K562 (cell line): ENCODE measurements at regions not wholly inside any gene's neighbourhood (a gene's known extent, or its start where the extent isn't known, plus 50 kb on each side); places are given as distances from the start of the nearest gene placed in this dataset.

ENCODE experiments used
- ATAC-seq: fragments of 200-7000 bp; cut with Tn5 transposase; 3 replicates; pipeline ENCODE4 v1.9.1; 2020; ENCODE audit warnings: moderate library complexity
- BruUV-seq: library from RNA; stranded (reverse); fragments of 400-500 nt; replicated peaks from 2 replicates; lab custom pipeline; 2021; lab: Mats Ljungman, UMichigan
- CTCF ChIA-PET: fragments of 300-600 bp; formaldehyde crosslinking; extraction: SDS; loops from one replicate; lab custom pipeline; 2021; ENCODE audit warnings: low intra/inter-chr PET ratio; lab: Yijun Ruan, JAX
- POLR2A ChIA-PET: fragments of 300-600, 350-650 bp; sonication (Branson Sonifier 250); formaldehyde crosslinking; extraction: SDS; loops from one replicate; lab custom pipeline; 2021; ENCODE audit warnings: antibody characterized with exemption, inconsistent platforms; lab: Yijun Ruan, JAX
- DNase-seq, 4 experiments: peaks; one replicate each; pipeline versions ENCODE4 v3.0.0 to v3.0.0-alpha.2; 2011 to 2018; ENCODE audit warnings: low spot score in 3 of 4, mixed read lengths in 3 of 4; ENCODE audit errors: extremely low read depth in 1 of 4
- FAIRE-seq: peaks from 2 replicates; lab custom pipeline; 2011; peaks lifted over from hg19 to GRCh38; lab: Jason Lieb, UNC
- H2AFZ ChIP-seq: 2 replicates; pipeline ENCODE4 v1.6.0; 2011; ENCODE audit warnings: low read depth, low read length, control low read depth, inconsistent platforms
- H3K27ac ChIP-seq: fragments of 200-600 bp; 3 replicates; pipeline ENCODE4 v1.8.0; 2011; ENCODE audit warnings: low read depth, mild to moderate bottlenecking, control low read depth, inconsistent platforms, low read length, moderate library complexity, mixed read lengths; ENCODE audit errors: extremely low read depth
- H3K27me3 ChIP-seq, 2 experiments: fragments of 300-600 bp in 1 of 2; 2 replicates in 1 of 2; 3 replicates in 1 of 2; pipeline versions ENCODE4 v1.6.0 to v1.8.0; 2011; ENCODE audit warnings: inconsistent platforms in 2 of 2, low read length in 2 of 2, mild to moderate bottlenecking in 1 of 2, mixed read lengths in 1 of 2, moderate library complexity in 1 of 2; ENCODE audit not compliant: control insufficient read depth in 2 of 2, insufficient read depth in 2 of 2
- H3K36me3 ChIP-seq: fragments of 300-600 bp; 3 replicates; pipeline ENCODE4 v1.8.0; 2011; ENCODE audit warnings: mild to moderate bottlenecking, low read length, inconsistent platforms; ENCODE audit not compliant: control insufficient read depth, insufficient read depth
- H3K4me1 ChIP-seq, 2 experiments: fragments of 200-600 bp in 1 of 2; replicated peaks in 1 of 2; 2 replicates in 1 of 2; 3 replicates in 1 of 2; pipeline versions ENCODE4 v1.5.1 to v1.8.0; 2011; ENCODE audit warnings: inconsistent platforms in 2 of 2, low read length in 2 of 2, mild to moderate bottlenecking in 1 of 2, mixed read lengths in 1 of 2, moderate library complexity in 1 of 2; ENCODE audit not compliant: control insufficient read depth in 2 of 2, insufficient read depth in 2 of 2
- H3K4me2 ChIP-seq: 2 replicates; pipeline ENCODE4 v1.6.1; 2011; ENCODE audit warnings: low read length, control low read depth, inconsistent platforms, mixed read lengths; ENCODE audit not compliant: insufficient read depth
- H3K4me3 ChIP-seq: fragments of 200-600 bp; sonication (generic), shearing (Covaris generic); 2 replicates; pipeline ENCODE4 v1.5.1; 2016; ENCODE audit warnings: control low read depth, inconsistent platforms
- H3K79me2 ChIP-seq: fragments of 200-600 bp; 3 replicates; pipeline ENCODE4 v1.8.0; 2011; ENCODE audit warnings: low read length, inconsistent platforms; ENCODE audit not compliant: control insufficient read depth, insufficient read depth
- H3K9ac ChIP-seq, 2 experiments: 2 replicates each; pipeline versions ENCODE4 v1.6.0 to v1.6.1; 2011; ENCODE audit warnings: low read depth in 2 of 2, low read length in 2 of 2, control low read depth in 1 of 2, inconsistent platforms in 1 of 2, mild to moderate bottlenecking in 1 of 2, mixed read lengths in 1 of 2; ENCODE audit not compliant: insufficient read depth in 1 of 2
- H3K9me1 ChIP-seq: one replicate; pipeline ENCODE4 v1.6.0; 2011; ENCODE audit warnings: inconsistent platforms, mild to moderate bottlenecking, low read length, moderate library complexity; ENCODE audit not compliant: control insufficient read depth, insufficient read depth
- H3K9me3 ChIP-seq: replicated peaks from 2 replicates; pipeline ENCODE4 v1.5.1; 2011; ENCODE audit warnings: low read depth, low read length, inconsistent platforms; ENCODE audit not compliant: control insufficient read depth, insufficient read depth
- H4K20me1 ChIP-seq: replicated peaks from 2 replicates; pipeline ENCODE4 v1.6.1; 2011; ENCODE audit warnings: low read length, inconsistent platforms, mixed read lengths; ENCODE audit not compliant: control insufficient read depth, insufficient read depth
- DNMT1 ChIP-seq: fragments of 450-650 bp; IDR thresholded peaks from 2 replicates; pipeline ENCODE4 v1.6.1; 2016; ENCODE audit warnings: antibody characterized with exemption, mild to moderate bottlenecking
- HDGF ChIP-seq: fragments of 450-650 bp; IDR thresholded peaks from 2 replicates; pipeline ENCODE4 v1.6.1; 2016
- KAT2B ChIP-seq: IDR thresholded peaks from one replicate; pipeline ENCODE4 v1.6.1; 2012; ENCODE audit warnings: low read depth, mild to moderate bottlenecking, control low read depth, inconsistent platforms, low read length, moderate library complexity
- NCOA1 ChIP-seq: fragments of 450-650 bp; IDR thresholded peaks from 2 replicates; pipeline ENCODE4 v1.6.1; 2016; ENCODE audit warnings: low read depth
- NFATC3 ChIP-seq: fragments of 450-650 bp; IDR thresholded peaks from 2 replicates; pipeline ENCODE4 v1.6.1; 2017; ENCODE audit warnings: mild to moderate bottlenecking
- PCBP1 ChIP-seq: fragments of 200-400 bp; formaldehyde crosslinking; IDR thresholded peaks from 2 replicates; pipeline ENCODE4 v1.6.1; 2018; ENCODE audit warnings: mild to moderate bottlenecking, low read depth, low read length; ENCODE audit not compliant: poor library complexity, severe bottlenecking
- RB1 ChIP-seq: fragments of 450-650 bp; IDR thresholded peaks from 2 replicates; pipeline ENCODE4 v1.6.1; 2017; ENCODE audit warnings: low read depth, mild to moderate bottlenecking
- STAT5B ChIP-seq: fragments of 250-450 bp; sonication (Bioruptor Pico); IDR thresholded peaks from 2 replicates; pipeline ENCODE4 v1.8.0; 2021; ENCODE audit warnings: mild to moderate bottlenecking, inconsistent platforms
- ZEB2 ChIP-seq: fragments of 450-650 bp; IDR thresholded peaks from 2 replicates; pipeline ENCODE4 v1.6.1; 2016
- ZFP1 ChIP-seq: fragments of 450-650 bp; formaldehyde crosslinking; IDR thresholded peaks from 2 replicates; pipeline ENCODE4 v1.4.0; 2020; ENCODE audit warnings: mild to moderate bottlenecking, mixed read lengths
- WGBS: fragments of 100-300 bp; shearing (Covaris generic); methylation state at CpG from one replicate; pipeline ENCODE4 v1.1.6; 2016; ENCODE audit warnings: low coverage, mixed read lengths; ENCODE audit not compliant: insufficient coverage; ENCODE audit errors: missing lambda C conversion rate; 5-methylcytosine and 5-hydroxymethylcytosine counted together
- in situ Hi-C: fragments of 300-500 bp; cut with MboI; formaldehyde crosslinking; loops from 4 replicates; pipeline ENCODE4 v1.15.0; 2018; ENCODE audit warnings: inconsistent platforms, mixed read lengths
- intact Hi-C: fragments of 100-400 bp; cut with micrococcal nuclease; formaldehyde crosslinking; loops from 2 replicates; pipeline ENCODE4 v1.14.2; 2022
- TF ChIP-seq, protein P1 (sequence below): fragments of 200-800 bp; sonication (Bioruptor generic); IDR thresholded peaks from 2 replicates; pipeline ENCODE4 v1.6.1; 2017; ENCODE audit warnings: missing genetic modification characterization, missing compliant biosample characterization
- TF ChIP-seq, protein P2 (sequence below): fragments of 250-450 bp; sonication (Bioruptor Pico); IDR thresholded peaks from 2 replicates; pipeline ENCODE4 v1.8.0; 2022; ENCODE audit warnings: inconsistent platforms, mild to moderate bottlenecking, moderate library complexity, borderline replicate concordance
- TF ChIP-seq, protein P3 (sequence below): fragments of 450-650 bp; formaldehyde crosslinking; conservative IDR thresholded peaks from 2 replicates; pipeline ENCODE4 v1.4.0; 2022; ENCODE audit warnings: mild to moderate bottlenecking, missing genetic modification characterization
- TF ChIP-seq, protein P4 (sequence below): fragments of 450-650 bp; formaldehyde crosslinking; IDR thresholded peaks from 2 replicates; pipeline ENCODE4 v1.4.0; 2020; ENCODE audit warnings: mild to moderate bottlenecking, moderate library complexity
- TF ChIP-seq, protein P5 (sequence below): fragments of 250-450 bp; sonication (Bioruptor Pico); IDR thresholded peaks from 2 replicates; pipeline ENCODE4 v1.4.0; 2020; ENCODE audit warnings: mild to moderate bottlenecking, moderate library complexity

DNA sequence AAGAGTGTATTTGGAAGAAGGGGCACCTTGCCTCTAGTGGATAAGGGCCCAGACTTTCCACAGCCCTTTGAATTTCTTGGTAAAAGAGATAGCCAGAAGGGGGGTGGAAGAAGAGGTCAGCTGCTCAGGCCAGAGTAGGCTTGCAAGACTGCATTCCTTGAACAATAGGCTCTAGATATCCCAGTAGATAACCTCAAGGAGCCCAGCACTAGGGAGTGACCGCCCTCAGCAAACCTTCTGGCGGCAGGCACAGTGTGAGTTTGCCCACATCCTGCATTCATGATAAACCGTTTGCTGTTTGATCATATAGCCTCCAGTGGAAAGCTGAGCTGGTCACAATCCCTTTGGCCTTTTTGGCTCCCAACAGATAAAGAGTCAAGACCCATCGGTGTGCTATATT is 70.5 kb downstream of the NPY start (continued):
- TF ChIP-seq, protein P1, sequence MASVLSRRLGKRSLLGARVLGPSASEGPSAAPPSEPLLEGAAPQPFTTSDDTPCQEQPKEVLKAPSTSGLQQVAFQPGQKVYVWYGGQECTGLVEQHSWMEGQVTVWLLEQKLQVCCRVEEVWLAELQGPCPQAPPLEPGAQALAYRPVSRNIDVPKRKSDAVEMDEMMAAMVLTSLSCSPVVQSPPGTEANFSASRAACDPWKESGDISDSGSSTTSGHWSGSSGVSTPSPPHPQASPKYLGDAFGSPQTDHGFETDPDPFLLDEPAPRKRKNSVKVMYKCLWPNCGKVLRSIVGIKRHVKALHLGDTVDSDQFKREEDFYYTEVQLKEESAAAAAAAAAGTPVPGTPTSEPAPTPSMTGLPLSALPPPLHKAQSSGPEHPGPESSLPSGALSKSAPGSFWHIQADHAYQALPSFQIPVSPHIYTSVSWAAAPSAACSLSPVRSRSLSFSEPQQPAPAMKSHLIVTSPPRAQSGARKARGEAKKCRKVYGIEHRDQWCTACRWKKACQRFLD = no peak
- no peak for TF ChIP-seq NFATC3

DNA sequence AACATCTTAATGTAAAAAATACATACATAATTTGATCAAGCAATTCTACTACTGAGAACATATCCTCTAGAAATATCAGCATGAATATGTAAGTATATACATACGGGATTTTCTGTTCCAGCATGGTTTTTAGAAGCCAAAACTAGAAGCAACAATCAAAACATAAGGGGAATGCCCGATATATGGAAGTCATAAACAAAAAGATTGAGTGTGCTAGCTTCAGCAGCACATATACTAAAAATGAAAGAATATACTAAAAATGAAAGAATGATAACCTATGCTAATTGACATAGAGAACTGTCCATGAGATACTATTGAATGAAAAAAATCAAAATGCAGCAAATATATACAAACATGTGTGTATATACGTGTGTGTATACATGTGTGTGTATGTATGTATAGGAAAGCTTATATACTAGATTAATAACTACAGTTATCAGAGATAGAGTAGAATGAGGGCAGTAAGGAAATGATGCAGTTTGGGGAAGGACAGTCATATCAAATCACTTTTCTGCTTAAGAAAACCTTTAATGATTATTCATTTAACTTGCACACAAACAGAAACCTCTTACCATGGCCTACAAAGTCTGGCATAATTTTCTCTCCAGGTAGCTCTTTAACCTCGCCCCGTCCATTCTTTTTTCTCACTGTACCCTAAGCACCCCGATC is 72.9 kb downstream of the NPY start:
- no TSS peak for BruUV-seq
- Histone ChIP-seq H3K27ac (no peak overlapping the region), H3K9me3 (no peaks in the 10 kb centered on the region; the same call in 1 of the 2 replicates), H3K79me2 (no peaks in the 10 kb centered on the region), H3K4me1 (no peaks in the 10 kb centered on the region), H3K4me2 (no peak overlapping the region), H2AFZ (no peak overlapping the region), H4K20me1 (no peaks in the 10 kb centered on the region), H3K36me3 (no peaks in the 10 kb centered on the region), H3K27me3 (no peaks in the 10 kb centered on the region; a peak in 2 of 5 replicates), H3K9ac (no peak overlapping the region), H3K4me3 (no peak overlapping the region), H3K9me1 (no peaks in the 10 kb centered on the region)
- CTCF ChIA-PET = no interaction called here
- POLR2A ChIA-PET = no interaction called here
- in situ Hi-C loops (no loop called here), intact Hi-C loops (no loop called here)
- FAIRE-seq (no peak), ATAC-seq (no peak), DNase-seq (no peak)
- under 1% methylated on average over 6 of the region's 6 CpGs for WGBS
- no peak for TF ChIP-seq KAT2B
- no peak for TF ChIP-seq ZFP1 (CRISPR knock-in tag)
- TF ChIP-seq, protein P2, sequence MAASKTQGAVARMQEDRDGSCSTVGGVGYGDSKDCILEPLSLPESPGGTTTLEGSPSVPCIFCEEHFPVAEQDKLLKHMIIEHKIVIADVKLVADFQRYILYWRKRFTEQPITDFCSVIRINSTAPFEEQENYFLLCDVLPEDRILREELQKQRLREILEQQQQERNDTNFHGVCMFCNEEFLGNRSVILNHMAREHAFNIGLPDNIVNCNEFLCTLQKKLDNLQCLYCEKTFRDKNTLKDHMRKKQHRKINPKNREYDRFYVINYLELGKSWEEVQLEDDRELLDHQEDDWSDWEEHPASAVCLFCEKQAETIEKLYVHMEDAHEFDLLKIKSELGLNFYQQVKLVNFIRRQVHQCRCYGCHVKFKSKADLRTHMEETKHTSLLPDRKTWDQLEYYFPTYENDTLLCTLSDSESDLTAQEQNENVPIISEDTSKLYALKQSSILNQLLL = no peak
- TF ChIP-seq, protein P3, sequence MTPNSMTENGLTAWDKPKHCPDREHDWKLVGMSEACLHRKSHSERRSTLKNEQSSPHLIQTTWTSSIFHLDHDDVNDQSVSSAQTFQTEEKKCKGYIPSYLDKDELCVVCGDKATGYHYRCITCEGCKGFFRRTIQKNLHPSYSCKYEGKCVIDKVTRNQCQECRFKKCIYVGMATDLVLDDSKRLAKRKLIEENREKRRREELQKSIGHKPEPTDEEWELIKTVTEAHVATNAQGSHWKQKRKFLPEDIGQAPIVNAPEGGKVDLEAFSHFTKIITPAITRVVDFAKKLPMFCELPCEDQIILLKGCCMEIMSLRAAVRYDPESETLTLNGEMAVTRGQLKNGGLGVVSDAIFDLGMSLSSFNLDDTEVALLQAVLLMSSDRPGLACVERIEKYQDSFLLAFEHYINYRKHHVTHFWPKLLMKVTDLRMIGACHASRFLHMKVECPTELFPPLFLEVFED (CRISPR knock-in tag) = no peak
- TF ChIP-seq HDGF = no peak
- no peak for TF ChIP-seq STAT5B (CRISPR knock-in tag)
- TF ChIP-seq, protein P4, sequence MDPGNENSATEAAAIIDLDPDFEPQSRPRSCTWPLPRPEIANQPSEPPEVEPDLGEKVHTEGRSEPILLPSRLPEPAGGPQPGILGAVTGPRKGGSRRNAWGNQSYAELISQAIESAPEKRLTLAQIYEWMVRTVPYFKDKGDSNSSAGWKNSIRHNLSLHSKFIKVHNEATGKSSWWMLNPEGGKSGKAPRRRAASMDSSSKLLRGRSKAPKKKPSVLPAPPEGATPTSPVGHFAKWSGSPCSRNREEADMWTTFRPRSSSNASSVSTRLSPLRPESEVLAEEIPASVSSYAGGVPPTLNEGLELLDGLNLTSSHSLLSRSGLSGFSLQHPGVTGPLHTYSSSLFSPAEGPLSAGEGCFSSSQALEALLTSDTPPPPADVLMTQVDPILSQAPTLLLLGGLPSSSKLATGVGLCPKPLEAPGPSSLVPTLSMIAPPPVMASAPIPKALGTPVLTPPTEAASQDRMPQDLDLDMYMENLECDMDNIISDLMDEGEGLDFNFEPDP = no peak
- TF ChIP-seq, protein P5, sequence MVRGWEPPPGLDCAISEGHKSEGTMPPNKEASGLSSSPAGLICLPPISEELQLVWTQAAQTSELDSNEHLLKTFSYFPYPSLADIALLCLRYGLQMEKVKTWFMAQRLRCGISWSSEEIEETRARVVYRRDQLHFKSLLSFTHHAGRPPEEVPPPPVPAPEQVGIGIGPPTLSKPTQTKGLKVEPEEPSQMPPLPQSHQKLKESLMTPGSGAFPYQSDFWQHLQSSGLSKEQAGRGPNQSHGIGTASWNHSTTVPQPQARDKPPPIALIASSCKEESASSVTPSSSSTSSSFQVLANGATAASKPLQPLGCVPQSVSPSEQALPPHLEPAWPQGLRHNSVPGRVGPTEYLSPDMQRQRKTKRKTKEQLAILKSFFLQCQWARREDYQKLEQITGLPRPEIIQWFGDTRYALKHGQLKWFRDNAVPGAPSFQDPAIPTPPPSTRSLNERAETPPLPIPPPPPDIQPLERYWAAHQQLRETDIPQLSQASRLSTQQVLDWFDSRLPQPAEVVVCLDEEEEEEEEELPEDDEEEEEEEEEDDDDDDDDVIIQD (CRISPR knock-in tag) = no peak
- TF ChIP-seq ZEB2 = no peak
- no peak for TF ChIP-seq NCOA1
- no peak for TF ChIP-seq DNMT1
- no peak for TF ChIP-seq PCBP1
- TF ChIP-seq RB1 = no peak
